GM18520 (cell line): ENCODE measurements at regions not wholly inside any gene's neighbourhood (a gene's known extent, or its start where the extent isn't known, plus 50 kb on each side); places are given as distances from the start of the nearest gene placed in this dataset.
"Not testable (repeated sequence)": the region's sequence is repeated elsewhere in the genome, so short reads cannot be mapped to it uniquely, and the experiment has no call there.

ENCODE experiments used
- ATAC-seq: cut with Tn5 transposase; IDR thresholded peaks from one replicate; pipeline ENCODE4 v1.9.1; 2021; ENCODE audit not compliant: unreplicated experiment

DNA sequence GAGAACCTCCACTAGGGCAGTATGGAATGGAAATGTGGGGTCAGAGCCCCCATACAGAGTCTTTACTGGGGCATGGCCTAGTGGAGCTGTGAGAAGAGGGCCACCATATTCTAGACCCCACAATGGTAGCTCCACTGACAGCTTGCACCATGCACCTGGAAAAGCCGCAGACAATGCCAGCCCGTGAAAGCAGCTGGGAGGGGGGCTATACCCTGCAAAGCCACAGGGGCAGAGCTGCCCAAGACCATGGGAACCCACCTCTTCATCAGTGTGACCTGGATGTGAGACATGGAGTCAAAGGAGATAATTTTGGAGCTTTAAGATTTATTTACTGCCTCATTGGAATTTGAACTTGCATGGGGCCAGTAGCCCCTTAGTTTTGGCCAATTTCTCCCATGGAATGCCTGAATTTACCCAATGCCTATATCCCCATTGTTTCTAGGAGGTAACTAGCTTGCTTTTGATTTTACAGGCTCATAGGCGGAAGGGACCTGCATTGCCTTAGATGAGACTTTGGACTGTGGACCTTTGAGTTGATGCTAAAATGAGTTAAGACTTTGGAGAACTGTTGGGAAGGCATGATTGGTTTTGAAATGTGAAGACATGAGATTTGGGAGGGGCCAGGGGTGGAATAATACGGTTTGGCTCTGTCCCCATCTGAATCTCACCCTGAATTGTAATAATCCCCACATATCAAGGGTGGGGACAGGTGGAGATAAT lies 89.4 kb upstream of the MAMLD1 start:
- not testable (repeated sequence) for ATAC-seq

DNA sequence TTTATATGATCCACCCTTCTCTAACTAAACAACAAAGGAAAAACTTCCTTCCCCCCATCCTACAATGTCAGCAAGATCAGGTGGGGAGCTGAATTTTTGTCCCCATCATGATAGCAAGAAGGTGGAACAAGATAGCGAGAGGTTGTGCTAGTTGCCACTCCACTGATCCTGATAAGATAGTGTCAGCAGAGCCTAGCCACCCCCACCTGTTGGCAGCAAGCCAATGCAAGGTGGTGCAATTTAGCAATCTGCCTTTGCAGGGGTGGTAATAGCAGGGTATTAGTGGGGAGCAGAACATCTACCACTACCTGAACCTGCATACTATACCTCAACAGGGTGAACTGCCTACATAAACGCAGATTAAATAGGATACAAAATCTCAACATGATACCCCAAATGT lies 80.2 kb upstream of the MAMLD1 start:
- no peak for ATAC-seq

DNA sequence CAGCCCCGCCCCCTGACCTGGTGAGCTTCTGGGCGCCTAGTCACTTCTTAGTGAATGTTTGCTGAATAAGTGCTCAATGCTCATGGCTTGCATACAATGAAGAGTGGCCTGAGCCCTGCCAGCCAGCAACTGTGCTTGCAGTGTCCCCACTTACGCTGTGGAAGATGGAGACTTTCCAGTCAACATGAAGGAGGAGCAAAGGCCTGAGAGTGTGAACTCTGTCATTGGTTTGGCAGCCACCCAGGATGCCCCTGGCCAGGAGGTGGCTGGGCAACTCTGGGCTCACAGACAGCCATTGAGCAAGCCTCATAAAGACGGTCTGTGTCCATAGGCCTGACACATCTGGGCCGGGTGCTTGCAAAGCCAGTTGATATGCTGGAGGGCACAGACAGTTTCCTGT lies 72.1 kb upstream of the MAMLD1 start:
- no peak for ATAC-seq

- ATAC-seq, result no peak
Observed at GRCh38 chrX:150293311-150294013, 69.7 kb upstream of the MAMLD1 start.

GRCh38 chrX:150298841-150299551 lies 64.1 kb upstream of the MAMLD1 start:
- ATAC-seq, result no peak

- ATAC-seq, result no peak
Observed at GRCh38 chrX:150299579-150299978, 63.5 kb upstream of the MAMLD1 start.

DNA sequence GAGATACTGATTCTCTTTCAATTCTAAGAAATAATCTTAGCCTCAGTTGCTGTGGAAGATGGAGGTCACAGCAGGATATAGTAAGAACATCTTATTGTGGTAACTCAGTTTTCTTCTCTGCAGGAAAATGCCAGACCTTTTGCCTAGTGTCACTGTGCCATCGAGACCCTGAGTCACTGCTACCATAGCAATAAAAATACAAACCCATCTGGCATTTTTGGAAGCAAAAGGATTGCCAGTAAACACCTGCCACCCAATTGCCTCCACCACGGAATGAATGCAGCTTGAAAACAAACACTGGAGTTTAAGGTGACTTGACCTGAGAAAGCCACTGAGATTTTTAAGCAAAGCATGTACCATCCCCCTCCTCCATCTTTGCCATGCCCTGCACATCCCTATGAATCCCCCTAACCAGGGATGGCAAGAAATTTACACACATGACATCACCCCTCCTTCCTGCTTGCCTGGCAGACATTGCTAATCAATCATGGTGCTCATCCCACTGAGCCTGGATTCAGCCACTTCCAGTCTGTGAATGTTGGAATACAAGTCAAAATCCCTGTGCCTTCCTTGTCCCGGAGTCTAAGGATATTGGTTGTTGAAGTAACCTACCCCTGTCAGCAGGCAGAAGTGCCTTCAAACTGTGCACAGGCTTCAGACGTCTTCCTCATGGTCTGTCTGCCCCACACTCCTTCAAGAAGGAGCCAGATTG lies 59.6 kb upstream of the MAMLD1 start:
- no peak for ATAC-seq

GRCh38 chrX:150306002-150306401 lies 57.1 kb upstream of the MAMLD1 start:
- no peak for ATAC-seq

DNA sequence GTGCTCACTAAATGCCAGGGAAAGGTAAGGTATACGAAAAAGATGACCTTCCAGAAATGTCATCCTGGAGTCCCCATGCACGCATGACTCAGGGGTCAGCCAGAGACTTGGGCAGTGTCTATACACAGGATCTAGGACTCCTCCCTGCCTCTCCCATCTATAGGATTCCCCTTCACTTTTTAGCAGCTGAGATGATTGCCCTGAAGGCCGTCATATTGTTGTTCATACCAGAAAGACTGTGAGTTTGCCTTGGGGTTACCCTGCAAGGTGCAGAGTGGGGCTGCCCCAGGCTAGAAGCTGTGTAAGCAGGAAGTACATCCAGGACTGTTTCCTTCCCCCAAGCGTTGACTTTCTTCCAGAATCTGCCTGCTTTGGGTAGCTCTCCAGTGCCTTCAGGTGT lies 55.1 kb upstream of the MAMLD1 start:
- no peak for ATAC-seq

DNA sequence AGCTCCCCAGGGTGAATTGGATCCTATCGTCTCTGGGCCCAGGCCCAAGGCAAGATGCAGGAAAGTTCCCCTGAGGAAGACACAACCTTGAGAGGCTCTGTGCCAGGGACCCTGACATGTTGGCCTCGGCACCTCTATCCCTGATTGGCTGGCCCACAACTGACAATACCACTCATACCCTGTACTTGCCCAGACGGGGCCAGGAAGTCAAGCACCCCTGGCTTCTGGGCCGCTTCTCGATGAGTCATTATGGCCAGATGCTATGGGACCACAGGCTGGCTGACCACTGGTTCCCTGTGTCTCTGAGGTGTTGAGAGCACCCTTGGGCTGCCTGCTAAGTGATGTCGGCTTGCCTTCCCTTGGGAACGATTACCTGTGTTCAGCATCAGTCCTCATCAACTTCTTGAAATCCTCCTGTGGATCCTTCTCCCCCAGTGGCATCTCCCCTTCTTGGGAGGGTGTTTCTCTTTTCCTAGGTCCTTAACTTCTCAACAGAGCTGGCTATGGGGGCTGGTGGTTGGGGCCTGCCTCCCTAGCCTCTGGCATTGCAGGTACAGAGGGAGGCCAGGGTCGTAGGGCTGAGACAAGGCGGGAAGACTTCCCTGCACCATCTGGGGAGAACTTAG lies 54.5 kb upstream of the MAMLD1 start:
- no peak for ATAC-seq

DNA sequence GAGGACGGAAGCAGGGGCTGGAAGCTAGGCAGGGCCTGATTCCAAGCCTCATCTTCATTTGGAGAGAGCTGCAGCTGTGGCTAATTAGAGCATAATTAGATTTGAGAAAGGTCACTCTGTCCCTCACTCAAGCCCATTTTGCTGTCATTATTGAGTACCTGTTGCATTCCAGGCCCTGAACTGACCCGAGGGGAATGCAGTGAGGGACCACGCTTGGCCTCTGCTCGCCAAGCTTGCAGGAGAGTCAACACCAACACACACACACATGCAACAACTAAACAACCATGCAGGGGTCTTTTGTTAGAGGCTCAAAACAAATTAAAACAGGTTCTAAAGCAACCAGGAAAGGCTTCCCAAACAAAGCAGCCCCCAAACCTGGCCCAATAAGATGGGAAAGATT lies 52.7 kb upstream of the MAMLD1 start:
- ATAC-seq, result no peak

- ATAC-seq, result no peak
Observed at GRCh38 chrX:150310881-150311280, 52.2 kb upstream of the MAMLD1 start.

DNA sequence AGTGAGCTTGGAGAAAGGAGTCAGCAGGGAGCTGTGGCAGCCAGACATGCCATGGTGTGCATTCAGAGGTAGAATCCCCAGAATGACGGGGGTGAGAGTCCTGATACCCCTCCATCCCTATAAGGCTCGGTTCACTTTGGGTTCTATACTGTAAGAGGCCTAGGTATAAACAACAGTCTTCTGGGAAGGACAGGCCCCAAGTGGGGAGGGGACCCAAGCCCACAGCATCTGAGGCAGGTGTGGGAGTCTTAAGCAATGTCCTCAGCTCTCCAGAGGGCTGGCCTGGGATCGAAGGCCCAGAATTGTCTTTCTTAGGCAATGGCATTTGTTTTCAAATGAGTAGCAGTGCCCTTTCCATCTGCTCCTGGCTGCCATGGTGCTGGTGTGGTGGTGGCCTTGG lies 50.2 kb upstream of the MAMLD1 start:
- ATAC-seq, result no peak
